ENCODE measurements at regions not wholly inside any gene's neighbourhood (a gene's known extent, or its start where the extent isn't known, plus 50 kb on each side); places are given as distances from the start of the nearest gene placed in this dataset.

DNA sequence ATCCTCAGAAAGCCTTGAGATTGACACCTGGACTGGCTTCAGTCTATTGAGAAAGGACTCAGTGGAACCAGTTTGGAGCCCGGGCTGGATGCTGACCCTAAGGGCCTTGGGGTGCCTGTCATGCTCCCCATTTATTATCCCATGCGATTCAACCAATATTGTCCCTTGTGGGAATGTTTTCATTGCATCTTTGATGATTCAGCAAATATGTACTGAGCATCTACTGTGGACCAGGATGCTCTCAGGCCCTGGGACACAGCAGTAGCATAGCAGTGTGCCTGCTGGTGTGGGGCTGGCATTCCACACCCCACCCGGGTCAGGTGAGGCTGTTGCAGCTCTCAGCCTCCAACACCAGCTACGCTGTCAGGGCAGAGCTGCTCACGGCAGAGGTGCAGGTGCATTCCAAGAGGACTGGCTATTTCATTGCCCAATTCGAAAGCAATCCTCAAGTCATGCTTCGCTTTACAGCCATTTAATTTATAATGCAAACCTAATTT, 586.0 kb downstream of the TCERG1L start:
- Histone ChIP-seq H3K27me3 (no peaks in the 10 kb centered on the region), H3K4me3 (no peak overlapping the region), H3K36me3 (no peaks in the 10 kb centered on the region), H3K4me1 (no peaks in the 10 kb centered on the region), H3K9me3 (no peaks in the 10 kb centered on the region), H3K27ac (no peak overlapping the region)
- WGBS, 2 donors = 77 to 87% methylated on average over 6 to 7 of the region's 7 CpGs
- no peak for DNase-seq (ENCODE audit: low spot score in 2 of 2)
- TF ChIP-seq POLR2A (IDR thresholded peaks at IDR 0.05) (no peak), EP300 (IDR thresholded peaks at IDR 0.05) (no peak)
- TF ChIP-seq, protein P1, sequence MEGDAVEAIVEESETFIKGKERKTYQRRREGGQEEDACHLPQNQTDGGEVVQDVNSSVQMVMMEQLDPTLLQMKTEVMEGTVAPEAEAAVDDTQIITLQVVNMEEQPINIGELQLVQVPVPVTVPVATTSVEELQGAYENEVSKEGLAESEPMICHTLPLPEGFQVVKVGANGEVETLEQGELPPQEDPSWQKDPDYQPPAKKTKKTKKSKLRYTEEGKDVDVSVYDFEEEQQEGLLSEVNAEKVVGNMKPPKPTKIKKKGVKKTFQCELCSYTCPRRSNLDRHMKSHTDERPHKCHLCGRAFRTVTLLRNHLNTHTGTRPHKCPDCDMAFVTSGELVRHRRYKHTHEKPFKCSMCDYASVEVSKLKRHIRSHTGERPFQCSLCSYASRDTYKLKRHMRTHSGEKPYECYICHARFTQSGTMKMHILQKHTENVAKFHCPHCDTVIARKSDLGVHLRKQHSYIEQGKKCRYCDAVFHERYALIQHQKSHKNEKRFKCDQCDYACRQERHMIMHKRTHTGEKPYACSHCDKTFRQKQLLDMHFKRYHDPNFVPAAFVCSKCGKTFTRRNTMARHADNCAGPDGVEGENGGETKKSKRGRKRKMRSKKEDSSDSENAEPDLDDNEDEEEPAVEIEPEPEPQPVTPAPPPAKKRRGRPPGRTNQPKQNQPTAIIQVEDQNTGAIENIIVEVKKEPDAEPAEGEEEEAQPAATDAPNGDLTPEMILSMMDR (IDR thresholded peaks at IDR 0.05) = no peak

DNA sequence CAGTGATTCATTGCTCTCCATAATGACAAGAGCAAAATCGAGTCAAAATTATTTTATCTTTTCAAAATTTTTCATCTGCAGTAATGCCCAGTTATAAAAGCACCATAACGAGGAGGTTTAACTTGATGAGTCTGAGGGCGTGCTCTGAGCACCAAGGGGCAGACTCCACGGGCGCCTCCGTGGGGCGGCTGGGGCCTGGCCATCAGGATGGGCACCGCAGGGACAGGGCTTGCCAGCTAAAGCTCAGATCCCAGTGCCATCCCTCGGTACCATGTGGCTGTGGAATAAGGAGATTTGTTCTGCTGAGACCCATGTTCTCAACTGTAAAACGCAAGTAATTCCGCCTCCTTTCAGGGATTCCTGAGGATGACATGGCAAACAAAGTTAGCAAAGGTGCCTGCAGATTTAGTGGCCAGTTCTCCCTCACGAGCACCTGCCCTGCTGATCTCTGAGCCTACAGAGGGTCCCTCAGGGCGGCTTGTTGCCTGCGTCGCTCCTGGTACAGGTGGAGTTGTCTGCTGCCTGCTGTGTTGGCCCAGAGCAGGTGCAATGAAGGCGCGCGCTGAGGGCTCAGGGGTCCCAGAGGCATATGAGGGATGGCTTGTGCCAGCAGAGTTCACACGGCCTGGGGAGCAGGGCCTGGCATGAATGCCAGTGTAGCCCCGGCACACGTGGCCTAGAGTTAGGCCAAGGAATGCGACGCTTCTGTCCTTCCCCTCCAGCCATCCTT, 584.4 kb downstream of the TCERG1L start:
- 85 to 87% methylated on average over 20 of the region's 23 CpGs for WGBS, 2 donors
- no peak for DNase-seq (ENCODE audit: low spot score in 2 of 2)
- Histone ChIP-seq H3K36me3 (no peaks in the 10 kb centered on the region), H3K27ac (no peak overlapping the region), H3K4me1 (no peaks in the 10 kb centered on the region), H3K9me3 (no peaks in the 10 kb centered on the region), H3K4me3 (no peak overlapping the region), H3K27me3 (no peaks in the 10 kb centered on the region)
- TF ChIP-seq, protein P1 (IDR thresholded peaks at IDR 0.05) = no peak

GRCh38 chr10:130727766-130728490, 583.6 kb downstream of the TCERG1L start:
- Histone ChIP-seq H3K27ac (no peak overlapping the region), H3K27me3 (no peaks in the 10 kb centered on the region), H3K4me1 (no peaks in the 10 kb centered on the region), H3K36me3 (no peaks in the 10 kb centered on the region), H3K4me3 (no peak overlapping the region), H3K9me3 (no peaks in the 10 kb centered on the region)
- no peak for DNase-seq (ENCODE audit: low spot score in 2 of 2)
- WGBS, 2 donors = 73 to 83% methylated on average over 14 of the region's 15 CpGs
- TF ChIP-seq, protein P1 (IDR thresholded peaks at IDR 0.05) = no peak
- TF ChIP-seq POLR2A (IDR thresholded peaks at IDR 0.05) = no peak
- TF ChIP-seq EP300 (IDR thresholded peaks at IDR 0.05) = no peak

GRCh38 chr10:130728531-130729215, 582.8 kb downstream of the TCERG1L start:
- DNase-seq (ENCODE audit: low spot score in 2 of 2) = no peak
- no peak overlapping the region for H3K27ac ChIP-seq
- no peaks in the 10 kb centered on the region for H3K36me3 ChIP-seq
- TF ChIP-seq POLR2A (IDR thresholded peaks at IDR 0.05) (no peak), EP300 (IDR thresholded peaks at IDR 0.05) (no peak)
- TF ChIP-seq, protein P1 (IDR thresholded peaks at IDR 0.05) = no peak
- H3K9me3 ChIP-seq = no peaks in the 10 kb centered on the region
- 84 to 85% methylated on average over 22 to 23 of the region's 23 CpGs for WGBS, 2 donors
- H3K4me1 ChIP-seq = no peaks in the 10 kb centered on the region
- no peaks in the 10 kb centered on the region for H3K27me3 ChIP-seq
- no peak overlapping the region for H3K4me3 ChIP-seq

- Histone ChIP-seq H3K4me1 (no peaks in the 10 kb centered on the region), H3K9me3 (no peaks in the 10 kb centered on the region), H3K27me3 (no peaks in the 10 kb centered on the region), H3K36me3 (no peaks in the 10 kb centered on the region), H3K27ac (no peak overlapping the region), H3K4me3 (no peak overlapping the region)
- TF ChIP-seq, protein P1 (IDR thresholded peaks at IDR 0.05) = no peak
- TF ChIP-seq POLR2A (IDR thresholded peaks at IDR 0.05) (no peak), EP300 (IDR thresholded peaks at IDR 0.05) (no peak)
- no peak for DNase-seq (ENCODE audit: low spot score in 2 of 2)
Observed at GRCh38 chr10:130729876-130730275, 581.6 kb downstream of the TCERG1L start.
